HFF-Myc (cell line): ENCODE measurements at regions not wholly inside any gene's neighbourhood (a gene's known extent, or its start where the extent isn't known, plus 50 kb on each side); places are given as distances from the start of the nearest gene placed in this dataset.

Experiments
- DNase-seq: peaks from one replicate; pipeline ENCODE4 v3.0.0-alpha.2; 2011; ENCODE audit warnings: low read depth; ENCODE audit errors: extremely low read depth
- H3K4me3 ChIP-seq: replicated peaks from 2 replicates; pipeline ENCODE4 v1.5.1; 2011; ENCODE audit warnings: low read depth, mild to moderate bottlenecking, control low read depth, low read length
- TF ChIP-seq, protein P1 (sequence below): IDR thresholded peaks from 2 replicates; pipeline ENCODE4 v1.5.1; 2012; ENCODE audit warnings: mild to moderate bottlenecking, low read depth, low read length, control low read depth; ENCODE audit errors: missing control alignments

DNA sequence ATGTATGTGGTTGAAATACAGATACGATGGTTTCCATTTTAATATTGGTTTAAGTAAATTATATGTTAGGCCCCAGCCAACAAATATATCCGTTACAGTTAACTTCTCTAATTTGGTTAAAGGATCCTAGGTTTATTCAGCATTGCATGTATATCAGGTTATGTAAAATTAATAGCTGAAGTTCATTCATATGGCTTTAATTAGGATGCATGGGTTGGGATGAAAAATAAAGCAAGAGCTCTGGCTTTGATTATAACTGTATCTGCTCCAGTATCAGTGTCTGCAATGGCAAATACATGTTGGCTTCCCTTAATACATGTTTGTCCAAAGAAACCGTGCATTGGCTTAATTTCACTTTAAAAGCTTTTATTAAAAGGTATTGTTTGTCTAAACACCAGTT is 435.7 kb upstream of the SETBP1 start:
- no peak for DNase-seq
- H3K4me3 ChIP-seq: no peak overlapping the region
- TF ChIP-seq, protein P1, sequence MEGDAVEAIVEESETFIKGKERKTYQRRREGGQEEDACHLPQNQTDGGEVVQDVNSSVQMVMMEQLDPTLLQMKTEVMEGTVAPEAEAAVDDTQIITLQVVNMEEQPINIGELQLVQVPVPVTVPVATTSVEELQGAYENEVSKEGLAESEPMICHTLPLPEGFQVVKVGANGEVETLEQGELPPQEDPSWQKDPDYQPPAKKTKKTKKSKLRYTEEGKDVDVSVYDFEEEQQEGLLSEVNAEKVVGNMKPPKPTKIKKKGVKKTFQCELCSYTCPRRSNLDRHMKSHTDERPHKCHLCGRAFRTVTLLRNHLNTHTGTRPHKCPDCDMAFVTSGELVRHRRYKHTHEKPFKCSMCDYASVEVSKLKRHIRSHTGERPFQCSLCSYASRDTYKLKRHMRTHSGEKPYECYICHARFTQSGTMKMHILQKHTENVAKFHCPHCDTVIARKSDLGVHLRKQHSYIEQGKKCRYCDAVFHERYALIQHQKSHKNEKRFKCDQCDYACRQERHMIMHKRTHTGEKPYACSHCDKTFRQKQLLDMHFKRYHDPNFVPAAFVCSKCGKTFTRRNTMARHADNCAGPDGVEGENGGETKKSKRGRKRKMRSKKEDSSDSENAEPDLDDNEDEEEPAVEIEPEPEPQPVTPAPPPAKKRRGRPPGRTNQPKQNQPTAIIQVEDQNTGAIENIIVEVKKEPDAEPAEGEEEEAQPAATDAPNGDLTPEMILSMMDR: no peak

DNA sequence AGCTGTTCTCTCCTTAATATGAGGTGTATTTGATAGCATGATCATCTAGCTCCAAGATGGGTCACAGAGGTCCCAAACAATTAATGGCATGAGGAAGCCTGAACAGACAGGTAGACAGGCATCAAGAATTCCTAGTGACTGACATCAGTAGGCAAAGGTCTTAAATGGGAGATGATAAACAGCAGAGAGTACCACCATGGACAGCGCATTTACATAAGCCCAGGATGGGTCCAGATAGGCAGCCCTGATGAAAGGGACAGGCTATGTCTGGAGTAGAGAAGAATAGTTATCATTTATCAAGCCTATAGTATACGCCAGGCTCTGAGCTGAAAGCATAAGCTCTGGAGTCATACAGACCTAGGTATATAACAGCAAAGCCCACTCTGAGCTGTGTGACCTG is 434.7 kb upstream of the SETBP1 start:
- no peak overlapping the region for H3K4me3 ChIP-seq
- TF ChIP-seq, protein P1: no peak
- DNase-seq: no peak

DNA sequence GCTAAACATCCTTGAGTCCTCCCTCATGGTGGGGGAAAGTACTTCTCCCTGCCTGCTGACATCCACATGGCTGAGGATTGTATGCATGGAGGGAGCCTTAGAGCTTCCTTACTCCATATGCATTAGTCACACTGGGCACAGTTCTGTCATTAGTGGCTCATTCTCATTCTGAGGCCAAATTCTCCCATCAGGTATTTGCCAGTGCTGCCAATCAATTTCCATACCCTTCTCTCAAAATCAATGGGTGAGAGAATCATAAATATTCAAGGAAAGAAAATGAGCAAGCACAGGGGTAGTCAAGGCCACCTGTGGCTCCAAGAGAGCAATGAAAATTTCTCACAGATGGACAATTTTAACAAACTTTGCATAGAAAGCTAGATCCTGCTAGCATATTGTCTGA is 422.6 kb upstream of the SETBP1 start:
- TF ChIP-seq, protein P1: no peak
- DNase-seq: no peak
- no peak overlapping the region for H3K4me3 ChIP-seq

DNA sequence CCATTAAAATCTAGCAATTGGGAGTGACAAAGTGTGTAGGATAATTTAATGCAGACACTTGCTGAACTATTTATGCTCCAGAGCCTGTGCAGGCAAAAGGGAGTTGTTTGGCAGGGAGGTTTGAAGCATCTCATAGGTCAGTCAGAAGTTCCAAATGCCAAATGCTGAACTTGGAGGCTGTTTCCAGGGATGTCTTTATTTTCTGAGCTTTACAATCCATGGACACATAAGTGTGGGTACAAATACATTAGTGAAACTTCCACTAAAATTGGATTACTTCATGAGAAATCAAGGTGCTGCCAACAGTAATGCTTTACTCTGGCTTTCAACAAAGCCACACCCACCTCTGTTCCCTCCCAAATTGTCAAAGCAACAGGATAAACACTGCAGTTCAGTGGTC is 422.1 kb upstream of the SETBP1 start:
- TF ChIP-seq, protein P1: no peak
- no peak for DNase-seq
- no peak overlapping the region for H3K4me3 ChIP-seq

DNA sequence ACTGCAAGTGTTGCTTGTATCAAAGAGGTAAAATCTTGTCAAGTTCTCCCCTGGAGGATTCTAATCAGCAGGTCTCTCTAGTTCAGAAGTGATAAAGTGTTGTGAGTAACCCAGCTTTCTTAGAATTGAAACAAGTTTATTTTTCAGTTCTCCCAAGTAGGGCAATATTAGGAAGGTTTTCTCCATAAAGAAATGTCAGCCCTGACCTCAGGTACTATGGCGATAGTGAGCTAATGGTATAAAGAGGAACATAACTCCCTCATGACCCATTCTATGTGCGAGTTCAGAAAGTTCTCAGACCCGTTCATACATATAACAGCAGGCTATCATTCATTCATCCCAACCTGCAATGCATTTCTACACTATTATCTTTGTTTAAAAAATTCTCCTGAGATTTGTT is 421.1 kb upstream of the SETBP1 start:
- no peak for DNase-seq

DNA sequence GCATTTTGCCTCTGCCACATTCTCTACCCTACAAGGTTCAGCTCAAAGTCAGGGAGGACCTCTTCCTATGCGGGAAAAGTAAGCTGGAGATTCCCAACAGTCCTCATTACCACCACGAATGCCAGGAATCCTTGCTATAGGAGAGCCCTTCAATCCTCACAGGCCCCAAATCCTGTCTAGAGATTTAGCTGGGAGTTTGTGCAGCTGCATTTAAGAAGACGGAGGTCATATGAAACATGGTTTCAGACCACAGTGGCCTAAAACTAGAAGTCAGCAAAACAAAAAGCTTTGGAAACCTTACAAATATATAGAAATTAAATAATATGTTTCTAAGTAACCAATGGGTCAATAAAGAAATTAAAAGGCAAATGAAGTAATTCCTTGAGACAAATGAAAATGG is 415.3 kb upstream of the SETBP1 start:
- H3K4me3 ChIP-seq: no peak overlapping the region
- TF ChIP-seq, protein P1: no peak
- no peak for DNase-seq

More for the DNA sequence above, 421.1 kb upstream of the SETBP1 start:
- TF ChIP-seq, protein P1: no peak
- H3K4me3 ChIP-seq: no peak overlapping the region

DNA sequence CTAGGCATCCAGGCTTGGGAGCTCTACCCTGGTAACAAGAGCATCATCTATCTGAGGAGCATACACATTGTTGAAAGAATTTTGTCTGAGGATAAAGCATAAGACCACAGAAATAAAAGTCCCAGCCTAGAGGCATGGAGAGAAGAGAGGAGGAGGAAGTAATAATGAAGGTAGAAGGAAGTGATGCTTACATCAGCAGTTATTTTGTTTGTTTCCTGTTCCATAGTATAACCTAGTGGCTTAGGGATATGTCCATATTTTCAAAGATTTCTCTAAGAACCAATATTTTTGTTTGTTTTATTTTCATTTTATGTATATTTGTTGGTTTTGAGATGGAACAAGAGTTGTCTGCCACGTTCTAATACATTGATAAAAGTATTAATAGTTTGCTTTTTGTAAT is 407.4 kb upstream of the SETBP1 start:
- H3K4me3 ChIP-seq: no peak overlapping the region
- TF ChIP-seq, protein P1: no peak
- DNase-seq: no peak
